HL-60 (cell line): ENCODE measurements at regions not wholly inside any gene's neighbourhood (a gene's known extent, or its start where the extent isn't known, plus 50 kb on each side); places are given as distances from the start of the nearest gene placed in this dataset.

Experiments
- DNase-seq, 2 experiments: peaks; one replicate each; pipeline ENCODE4 v3.0.0-alpha.2; 2010 to 2020; ENCODE audit warnings: low read depth in 1 of 2, low spot score in 1 of 2
- H3K27ac ChIP-seq: fragments of 250-450 bp; sonication (Bioruptor Pico); replicated peaks from 2 replicates; pipeline ENCODE4 v1.5.1; 2020; ENCODE audit warnings: mild to moderate bottlenecking, moderate library complexity
- H3K27me3 ChIP-seq: fragments of 250-450 bp; sonication (Bioruptor Pico); 2 replicates; pipeline ENCODE4 v1.5.1; 2021; ENCODE audit warnings: mild to moderate bottlenecking, moderate library complexity; ENCODE audit not compliant: insufficient read depth, poor library complexity, severe bottlenecking
- H3K4me3 ChIP-seq: replicated peaks from 2 replicates; pipeline ENCODE4 v1.5.1; 2011; ENCODE audit warnings: mild to moderate bottlenecking, control low read depth, low read length; ENCODE audit not compliant: insufficient read depth
- GABPA ChIP-seq: IDR thresholded peaks from 2 replicates; pipeline ENCODE4 v1.6.1; 2012; ENCODE audit warnings: low read depth
- POLR2AphosphoS5 ChIP-seq: IDR thresholded peaks from 2 replicates; pipeline ENCODE4 v1.6.1; 2012; ENCODE audit warnings: low read depth
- SPI1 ChIP-seq: IDR thresholded peaks from 2 replicates; pipeline ENCODE4 v1.6.1; 2012; ENCODE audit warnings: low read depth, mild to moderate bottlenecking, borderline replicate concordance
- TF ChIP-seq, protein P1 (sequence below): IDR thresholded peaks from 2 replicates; pipeline ENCODE4 v1.6.1; 2012; ENCODE audit warnings: low read depth; ENCODE audit not compliant: insufficient replicate concordance
- TF ChIP-seq, protein P2 (sequence below): IDR thresholded peaks from one replicate; pipeline ENCODE4 v1.5.1; 2011; ENCODE audit warnings: low read length, control low read depth, inconsistent platforms; ENCODE audit not compliant: insufficient read depth

DNA sequence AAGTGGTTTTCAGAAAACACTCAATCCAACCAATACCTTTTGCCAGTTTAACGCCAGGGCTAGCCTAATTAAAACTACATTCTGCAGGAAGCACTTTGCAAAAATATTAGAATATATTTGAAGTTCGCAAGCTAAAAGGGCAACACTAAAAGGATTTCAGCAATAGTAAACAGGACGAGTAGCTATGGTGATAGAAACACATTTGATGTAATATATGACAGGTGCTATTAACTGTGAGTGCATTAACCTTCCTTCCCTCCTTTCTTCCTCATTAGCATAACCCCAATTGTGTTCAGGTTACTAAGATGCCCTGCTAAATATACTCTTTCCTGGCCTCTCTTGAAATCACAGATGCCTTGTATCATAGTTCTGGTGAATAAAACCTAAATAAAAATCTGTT is 85.6 kb upstream of the TMCC3 start:
- Histone ChIP-seq H3K4me3 (no peak overlapping the region), H3K27ac (no peak overlapping the region), H3K27me3 (peaks cover 2% of the 10 kb centered on the region)
- DNase-seq: no peak
- TF ChIP-seq SPI1 (no peak), POLR2AphosphoS5 (no peak), GABPA (no peak)
- TF ChIP-seq, protein P1, sequence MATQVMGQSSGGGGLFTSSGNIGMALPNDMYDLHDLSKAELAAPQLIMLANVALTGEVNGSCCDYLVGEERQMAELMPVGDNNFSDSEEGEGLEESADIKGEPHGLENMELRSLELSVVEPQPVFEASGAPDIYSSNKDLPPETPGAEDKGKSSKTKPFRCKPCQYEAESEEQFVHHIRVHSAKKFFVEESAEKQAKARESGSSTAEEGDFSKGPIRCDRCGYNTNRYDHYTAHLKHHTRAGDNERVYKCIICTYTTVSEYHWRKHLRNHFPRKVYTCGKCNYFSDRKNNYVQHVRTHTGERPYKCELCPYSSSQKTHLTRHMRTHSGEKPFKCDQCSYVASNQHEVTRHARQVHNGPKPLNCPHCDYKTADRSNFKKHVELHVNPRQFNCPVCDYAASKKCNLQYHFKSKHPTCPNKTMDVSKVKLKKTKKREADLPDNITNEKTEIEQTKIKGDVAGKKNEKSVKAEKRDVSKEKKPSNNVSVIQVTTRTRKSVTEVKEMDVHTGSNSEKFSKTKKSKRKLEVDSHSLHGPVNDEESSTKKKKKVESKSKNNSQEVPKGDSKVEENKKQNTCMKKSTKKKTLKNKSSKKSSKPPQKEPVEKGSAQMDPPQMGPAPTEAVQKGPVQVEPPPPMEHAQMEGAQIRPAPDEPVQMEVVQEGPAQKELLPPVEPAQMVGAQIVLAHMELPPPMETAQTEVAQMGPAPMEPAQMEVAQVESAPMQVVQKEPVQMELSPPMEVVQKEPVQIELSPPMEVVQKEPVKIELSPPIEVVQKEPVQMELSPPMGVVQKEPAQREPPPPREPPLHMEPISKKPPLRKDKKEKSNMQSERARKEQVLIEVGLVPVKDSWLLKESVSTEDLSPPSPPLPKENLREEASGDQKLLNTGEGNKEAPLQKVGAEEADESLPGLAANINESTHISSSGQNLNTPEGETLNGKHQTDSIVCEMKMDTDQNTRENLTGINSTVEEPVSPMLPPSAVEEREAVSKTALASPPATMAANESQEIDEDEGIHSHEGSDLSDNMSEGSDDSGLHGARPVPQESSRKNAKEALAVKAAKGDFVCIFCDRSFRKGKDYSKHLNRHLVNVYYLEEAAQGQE: no peak
- TF ChIP-seq, protein P2, sequence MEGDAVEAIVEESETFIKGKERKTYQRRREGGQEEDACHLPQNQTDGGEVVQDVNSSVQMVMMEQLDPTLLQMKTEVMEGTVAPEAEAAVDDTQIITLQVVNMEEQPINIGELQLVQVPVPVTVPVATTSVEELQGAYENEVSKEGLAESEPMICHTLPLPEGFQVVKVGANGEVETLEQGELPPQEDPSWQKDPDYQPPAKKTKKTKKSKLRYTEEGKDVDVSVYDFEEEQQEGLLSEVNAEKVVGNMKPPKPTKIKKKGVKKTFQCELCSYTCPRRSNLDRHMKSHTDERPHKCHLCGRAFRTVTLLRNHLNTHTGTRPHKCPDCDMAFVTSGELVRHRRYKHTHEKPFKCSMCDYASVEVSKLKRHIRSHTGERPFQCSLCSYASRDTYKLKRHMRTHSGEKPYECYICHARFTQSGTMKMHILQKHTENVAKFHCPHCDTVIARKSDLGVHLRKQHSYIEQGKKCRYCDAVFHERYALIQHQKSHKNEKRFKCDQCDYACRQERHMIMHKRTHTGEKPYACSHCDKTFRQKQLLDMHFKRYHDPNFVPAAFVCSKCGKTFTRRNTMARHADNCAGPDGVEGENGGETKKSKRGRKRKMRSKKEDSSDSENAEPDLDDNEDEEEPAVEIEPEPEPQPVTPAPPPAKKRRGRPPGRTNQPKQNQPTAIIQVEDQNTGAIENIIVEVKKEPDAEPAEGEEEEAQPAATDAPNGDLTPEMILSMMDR: no peak

DNA sequence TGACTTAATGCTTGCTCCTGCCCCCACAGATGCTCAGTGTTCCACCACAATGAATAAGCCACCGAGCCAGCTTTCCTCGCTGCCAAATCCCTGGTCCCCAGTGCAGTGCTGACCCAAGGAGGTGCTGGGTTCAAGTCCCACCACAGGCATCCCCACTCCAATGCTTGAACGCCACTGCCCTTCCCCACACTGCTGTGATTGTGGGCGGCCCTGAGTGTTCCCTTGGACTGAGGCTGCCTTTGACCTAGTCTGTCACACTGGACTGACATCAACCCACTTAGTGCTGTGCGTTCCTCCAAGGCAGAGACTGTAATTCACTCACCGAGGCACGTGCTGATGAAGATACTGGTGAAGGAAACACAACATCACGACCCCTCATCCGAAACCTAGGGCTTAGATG is 83.4 kb upstream of the TMCC3 start:
- no peak for DNase-seq
- Histone ChIP-seq H3K27me3 (no peaks in the 10 kb centered on the region), H3K4me3 (no peak overlapping the region), H3K27ac (no peak overlapping the region)
- TF ChIP-seq, protein P2: no peak
- TF ChIP-seq, protein P1: no peak
- no peak for TF ChIP-seq GABPA

DNA sequence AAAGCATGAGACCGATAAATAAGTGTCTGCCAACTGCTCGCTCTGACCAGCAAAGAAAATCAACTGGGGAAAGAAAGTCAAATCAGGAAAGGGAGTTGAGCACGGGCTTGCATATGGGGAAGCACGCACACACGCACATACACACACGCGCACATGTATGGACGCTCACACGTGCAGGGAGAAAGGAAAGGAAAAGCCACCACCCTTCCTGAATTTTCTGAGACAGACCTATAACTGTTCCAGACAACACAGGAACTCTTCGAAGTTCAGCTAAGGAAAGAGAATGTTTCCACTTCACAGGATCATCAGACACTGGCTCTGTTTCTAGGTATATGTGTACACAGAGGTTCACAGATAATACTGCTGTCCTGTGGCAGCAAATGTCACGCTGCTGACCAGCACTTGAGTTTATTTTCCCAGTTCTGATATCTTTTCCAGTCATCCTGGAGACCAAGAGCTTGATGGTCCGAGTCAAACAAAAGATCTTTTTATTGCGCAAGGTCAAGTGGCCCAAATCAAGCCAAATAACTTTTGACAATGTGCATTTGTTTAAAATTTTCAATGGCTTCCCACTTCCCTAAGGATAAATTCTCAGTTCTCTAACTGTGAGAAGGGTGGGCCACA is 82.1 kb upstream of the TMCC3 start:
- TF ChIP-seq GABPA (no peak), SPI1 (no peak), POLR2AphosphoS5 (no peak)
- TF ChIP-seq, protein P1: no peak
- TF ChIP-seq, protein P2: no peak
- Histone ChIP-seq H3K27ac (no peak overlapping the region), H3K27me3 (no peaks in the 10 kb centered on the region), H3K4me3 (no peak overlapping the region)
- DNase-seq: no peak
